ENCODE measurements at regions not wholly inside any gene's neighbourhood (a gene's known extent, or its start where the extent isn't known, plus 50 kb on each side); places are given as distances from the start of the nearest gene placed in this dataset.

GRCh38 chr4:57789666-57790065 lies 679.5 kb upstream of the IGFBP7 start:
- TF ChIP-seq CTCF (conservative IDR thresholded peaks at IDR 0.05; ENCODE audit: low read length), result no peak
- TF ChIP-seq EZH2phosphoT487 (IDR thresholded peaks at IDR 0.05; ENCODE audit: borderline replicate concordance, low read depth, low read length), result no peak
